Parathyroid adenoma (tissue), 2 donors: ENCODE measurements at regions not wholly inside any gene's neighbourhood (a gene's known extent, or its start where the extent isn't known, plus 50 kb on each side); places are given as distances from the start of the nearest gene placed in this dataset.

Experiments used
- H2AFZ ChIP-seq: fragments of 300-600 bp; sonication (generic); one replicate; pipeline ENCODE4 v1.7.0; 2017; ENCODE audit warnings: antibody characterized with exemption, mild to moderate bottlenecking
- H3K27ac ChIP-seq: fragments of 300-600 bp; sonication (generic); one replicate; pipeline ENCODE4 v1.7.0; 2017
- H3K27me3 ChIP-seq: fragments of 300-600 bp; sonication (generic); one replicate; pipeline ENCODE4 v1.7.0; 2017; ENCODE audit warnings: low read length; ENCODE audit not compliant: control insufficient read depth, insufficient read depth
- H3K36me3 ChIP-seq: fragments of 300-600 bp; sonication (generic); one replicate; pipeline ENCODE4 v1.7.0; 2017; ENCODE audit warnings: low read length; ENCODE audit not compliant: control insufficient read depth, insufficient read depth
- H3K4me1 ChIP-seq: fragments of 300-600 bp; sonication (generic); one replicate; pipeline ENCODE4 v1.7.0; 2017; ENCODE audit warnings: control low read depth
- H3K4me2 ChIP-seq: fragments of 300-600 bp; sonication (generic); one replicate; pipeline ENCODE4 v1.7.0; 2017; ENCODE audit warnings: low read length
- H3K4me3 ChIP-seq: fragments of 300-600 bp; sonication (generic); one replicate; pipeline ENCODE4 v1.7.0; 2017; ENCODE audit warnings: low read depth, low read length
- H3K79me2 ChIP-seq: fragments of 300-600 bp; sonication (generic); one replicate; pipeline ENCODE4 v1.7.0; 2017; ENCODE audit warnings: control low read depth
- H3K9ac ChIP-seq: fragments of 300-600 bp; sonication (generic); one replicate; pipeline ENCODE4 v1.7.0; 2017; ENCODE audit warnings: mild to moderate bottlenecking
- H3K9me3 ChIP-seq: fragments of 300-600 bp; sonication (generic); one replicate; pipeline ENCODE4 v1.7.0; 2017; ENCODE audit warnings: low read length; ENCODE audit not compliant: control insufficient read depth
- TF ChIP-seq, protein P1 (sequence below): fragments of 300-600 bp; sonication (generic); IDR thresholded peaks from one replicate; pipeline ENCODE4 v1.7.0; 2017; ENCODE audit warnings: antibody characterized with exemption, mild to moderate bottlenecking
- donor health status: primary hyperparathyroidism.

DNA sequence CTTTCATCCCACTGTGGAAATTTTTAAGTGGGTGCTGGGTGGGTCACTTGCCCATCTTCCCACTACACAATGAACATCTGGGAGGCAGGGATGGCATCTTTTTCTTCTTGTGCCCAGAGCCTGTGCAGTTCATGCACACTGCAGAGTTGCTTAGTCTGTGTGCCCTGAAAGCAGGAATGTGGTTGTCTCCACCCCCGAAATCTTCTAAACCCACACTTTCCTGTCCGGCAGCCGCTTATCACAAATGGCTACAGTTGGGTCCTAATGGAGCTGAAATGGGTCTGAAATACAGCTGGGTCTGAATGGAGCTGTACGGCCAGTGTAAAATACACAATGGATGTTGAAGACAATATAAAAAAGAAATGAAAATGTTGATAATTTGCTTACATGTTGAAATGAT is 112.1 kb upstream of the PMEPA1 start:
- no peak overlapping the region for H3K9ac ChIP-seq
- H3K36me3 ChIP-seq: no peaks in the 10 kb centered on the region
- H3K27ac ChIP-seq: no peak overlapping the region
- H3K4me3 ChIP-seq: no peak overlapping the region
- H2AFZ ChIP-seq: no peak overlapping the region
- H3K27me3 ChIP-seq: no peaks in the 10 kb centered on the region
- H3K9me3 ChIP-seq: no peaks in the 10 kb centered on the region
- TF ChIP-seq, protein P1, sequence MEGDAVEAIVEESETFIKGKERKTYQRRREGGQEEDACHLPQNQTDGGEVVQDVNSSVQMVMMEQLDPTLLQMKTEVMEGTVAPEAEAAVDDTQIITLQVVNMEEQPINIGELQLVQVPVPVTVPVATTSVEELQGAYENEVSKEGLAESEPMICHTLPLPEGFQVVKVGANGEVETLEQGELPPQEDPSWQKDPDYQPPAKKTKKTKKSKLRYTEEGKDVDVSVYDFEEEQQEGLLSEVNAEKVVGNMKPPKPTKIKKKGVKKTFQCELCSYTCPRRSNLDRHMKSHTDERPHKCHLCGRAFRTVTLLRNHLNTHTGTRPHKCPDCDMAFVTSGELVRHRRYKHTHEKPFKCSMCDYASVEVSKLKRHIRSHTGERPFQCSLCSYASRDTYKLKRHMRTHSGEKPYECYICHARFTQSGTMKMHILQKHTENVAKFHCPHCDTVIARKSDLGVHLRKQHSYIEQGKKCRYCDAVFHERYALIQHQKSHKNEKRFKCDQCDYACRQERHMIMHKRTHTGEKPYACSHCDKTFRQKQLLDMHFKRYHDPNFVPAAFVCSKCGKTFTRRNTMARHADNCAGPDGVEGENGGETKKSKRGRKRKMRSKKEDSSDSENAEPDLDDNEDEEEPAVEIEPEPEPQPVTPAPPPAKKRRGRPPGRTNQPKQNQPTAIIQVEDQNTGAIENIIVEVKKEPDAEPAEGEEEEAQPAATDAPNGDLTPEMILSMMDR: no peak
- no peak overlapping the region for H3K4me2 ChIP-seq
- no peaks in the 10 kb centered on the region for H3K4me1 ChIP-seq
- H3K79me2 ChIP-seq: no peaks in the 10 kb centered on the region

DNA sequence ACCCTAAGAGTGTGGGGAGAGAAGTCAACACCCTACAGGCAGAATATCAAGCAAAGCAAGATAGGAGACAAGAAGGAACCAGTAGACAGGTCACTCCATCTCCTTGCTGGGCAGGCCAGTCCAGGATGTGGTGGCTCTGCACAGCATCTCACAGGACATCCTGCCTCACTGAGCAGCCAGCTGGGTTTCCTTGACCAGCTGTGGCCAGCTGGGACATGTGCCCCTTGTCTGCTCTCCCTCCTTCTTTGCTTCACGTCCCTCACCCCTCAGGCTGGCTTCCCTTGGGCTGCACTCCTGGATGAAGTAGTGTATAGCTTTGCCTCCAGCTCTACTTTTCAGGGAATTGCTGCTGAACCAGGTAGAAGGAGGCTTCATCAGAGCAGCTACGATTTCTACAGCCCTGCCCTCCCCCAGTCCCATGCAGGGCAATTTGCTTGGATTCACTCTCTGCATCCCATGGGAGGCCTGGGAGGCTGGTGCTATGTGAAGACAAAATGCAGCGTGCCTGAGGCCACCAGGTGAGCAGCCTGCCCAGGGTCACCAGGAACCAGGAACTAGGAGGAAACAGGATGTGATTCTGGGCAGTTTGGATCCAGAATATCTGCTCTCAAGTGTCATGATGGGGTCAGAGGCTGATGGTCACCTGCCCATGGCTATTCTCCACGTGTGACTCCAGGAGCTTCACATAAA is 110.0 kb upstream of the PMEPA1 start:
- no peaks in the 10 kb centered on the region for H3K79me2 ChIP-seq
- H3K27ac ChIP-seq: no peak overlapping the region
- H3K4me2 ChIP-seq: no peak overlapping the region
- H3K4me1 ChIP-seq: no peaks in the 10 kb centered on the region
- no peaks in the 10 kb centered on the region for H3K36me3 ChIP-seq
- H3K27me3 ChIP-seq: no peaks in the 10 kb centered on the region
- H3K9me3 ChIP-seq: no peaks in the 10 kb centered on the region
- no peak overlapping the region for H2AFZ ChIP-seq
- no peak overlapping the region for H3K4me3 ChIP-seq
- no peak overlapping the region for H3K9ac ChIP-seq
- TF ChIP-seq, protein P1: no peak

DNA sequence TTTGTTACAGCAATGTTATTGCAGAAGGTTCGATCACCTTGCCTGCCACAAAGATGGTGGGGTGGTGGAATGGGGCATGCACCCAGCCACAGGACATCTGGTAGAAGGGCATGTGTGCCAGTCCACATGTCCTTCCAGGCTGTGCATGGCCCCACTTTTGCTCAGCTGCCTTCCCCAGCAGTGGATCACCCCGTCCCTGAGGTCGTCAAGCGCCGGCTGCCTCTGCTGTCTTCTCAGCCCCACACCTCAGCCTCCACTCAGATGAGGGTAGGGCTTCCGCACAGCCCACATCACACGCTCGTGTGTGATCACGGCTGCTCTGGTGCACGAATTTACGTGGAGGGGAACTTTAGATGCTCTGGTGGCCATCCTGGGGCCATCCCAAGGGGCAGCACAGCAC is 109.5 kb upstream of the PMEPA1 start:
- TF ChIP-seq, protein P1: no peak
- Histone ChIP-seq H3K36me3 (no peaks in the 10 kb centered on the region), H3K9me3 (no peaks in the 10 kb centered on the region), H3K4me2 (no peak overlapping the region), H2AFZ (no peak overlapping the region), H3K4me3 (no peak overlapping the region), H3K9ac (no peak overlapping the region), H3K27me3 (no peaks in the 10 kb centered on the region), H3K4me1 (no peaks in the 10 kb centered on the region), H3K79me2 (no peaks in the 10 kb centered on the region), H3K27ac (no peak overlapping the region)

DNA sequence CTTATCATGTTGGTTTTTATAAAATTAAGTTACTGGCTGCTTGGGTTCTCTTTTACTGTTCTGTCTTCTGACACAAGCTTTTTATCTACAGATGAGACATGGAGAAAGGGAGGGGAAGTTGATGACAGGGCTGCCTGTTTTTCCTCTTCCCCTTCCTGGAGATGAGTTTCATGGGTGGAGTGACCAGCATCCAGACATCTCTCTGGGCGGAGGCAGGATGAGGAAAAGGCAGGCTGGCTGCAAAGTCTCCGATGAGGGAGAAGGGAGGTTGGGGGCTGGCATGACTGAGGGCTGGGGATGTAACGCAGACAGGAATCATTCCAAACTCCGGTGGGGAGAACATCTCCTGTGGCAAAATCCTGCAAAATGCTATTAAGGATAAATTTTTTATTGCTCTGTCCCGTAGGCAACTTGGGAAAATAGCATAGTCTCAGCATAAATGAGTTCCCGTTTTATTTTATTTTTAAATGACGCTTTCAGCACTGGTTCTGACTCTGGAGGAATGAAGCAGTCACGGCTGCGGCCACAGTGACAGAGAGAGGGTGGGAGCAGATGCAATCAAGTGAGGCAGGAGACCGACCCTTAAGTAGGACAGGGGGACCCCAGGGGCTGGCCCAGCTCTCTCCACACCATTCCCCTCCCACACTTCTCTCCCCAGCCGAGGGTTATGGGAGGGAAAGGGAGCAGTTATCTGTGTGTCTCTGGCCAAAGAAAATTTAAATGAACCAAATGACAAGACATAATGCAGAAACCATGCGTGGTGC is 108.8 kb upstream of the PMEPA1 start:
- Histone ChIP-seq H3K27ac (no peak overlapping the region), H2AFZ (no peak overlapping the region), H3K4me1 (no peaks in the 10 kb centered on the region), H3K9me3 (no peaks in the 10 kb centered on the region), H3K36me3 (no peaks in the 10 kb centered on the region), H3K4me3 (no peak overlapping the region), H3K27me3 (no peaks in the 10 kb centered on the region), H3K9ac (no peak overlapping the region), H3K79me2 (no peaks in the 10 kb centered on the region), H3K4me2 (no peak overlapping the region)
- TF ChIP-seq, protein P1: no peak
